ENCODE measurements at regions not wholly inside any gene's neighbourhood (a gene's known extent, or its start where the extent isn't known, plus 50 kb on each side); places are given as distances from the start of the nearest gene placed in this dataset.
"Not testable (repeated sequence)": the region's sequence is repeated elsewhere in the genome, so short reads cannot be mapped to it uniquely, and the experiment has no call there.

GRCh38 chr12:60616400-60616799 lies 1020.6 kb downstream of the SLC16A7 start:
- DNase-seq = peak in 1 of 10 donors; percentile 34
- intact Hi-C loops (cut with DNase I) = no loop called here

DNA sequence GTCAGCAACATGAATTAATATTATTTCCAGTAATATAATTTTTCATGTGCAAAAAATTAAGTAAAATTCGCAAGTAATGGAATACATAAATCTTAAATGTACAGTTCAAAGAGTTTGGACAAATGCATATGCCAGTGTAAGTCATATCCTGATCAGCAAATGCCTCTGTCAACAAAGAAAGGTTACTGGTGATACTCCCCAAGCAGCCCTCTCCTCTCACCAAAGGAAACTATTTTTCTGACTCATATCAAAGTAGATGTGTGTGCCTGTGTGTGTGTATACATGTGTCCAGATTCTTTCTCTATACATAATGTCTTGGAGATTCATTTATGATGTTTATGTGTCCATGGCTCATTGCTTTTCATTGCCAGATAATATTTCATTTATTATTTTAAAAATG lies 1035.0 kb downstream of the SLC16A7 start:
- intact Hi-C loops (cut with DNase I) = no loop called here
- DNase-seq = no peak

DNA sequence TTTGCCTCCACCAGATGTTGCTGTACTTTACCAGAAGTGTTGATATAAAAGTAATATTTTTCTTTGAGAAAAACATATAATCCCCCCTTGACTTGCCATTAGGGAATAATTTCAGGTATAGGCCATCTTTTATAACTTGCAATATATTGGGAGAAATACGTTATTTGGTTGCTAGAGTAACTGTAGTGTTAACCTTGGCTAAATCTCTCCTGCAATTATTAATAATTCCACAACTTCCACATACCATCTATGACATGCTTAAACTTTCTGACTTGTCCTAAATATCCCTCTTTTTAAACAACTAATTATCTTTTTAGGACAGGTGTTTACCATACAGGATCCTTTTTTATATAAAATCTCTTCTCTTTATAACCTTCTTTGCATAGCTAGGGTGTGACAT lies 1048.2 kb downstream of the SLC16A7 start:
- no peak for DNase-seq
- intact Hi-C loops (cut with DNase I) = no loop called here

GRCh38 chr12:60666895-60667294 lies 1071.1 kb downstream of the SLC16A7 start:
- peak in 1 of 10 donors; percentile 24 for DNase-seq

DNA sequence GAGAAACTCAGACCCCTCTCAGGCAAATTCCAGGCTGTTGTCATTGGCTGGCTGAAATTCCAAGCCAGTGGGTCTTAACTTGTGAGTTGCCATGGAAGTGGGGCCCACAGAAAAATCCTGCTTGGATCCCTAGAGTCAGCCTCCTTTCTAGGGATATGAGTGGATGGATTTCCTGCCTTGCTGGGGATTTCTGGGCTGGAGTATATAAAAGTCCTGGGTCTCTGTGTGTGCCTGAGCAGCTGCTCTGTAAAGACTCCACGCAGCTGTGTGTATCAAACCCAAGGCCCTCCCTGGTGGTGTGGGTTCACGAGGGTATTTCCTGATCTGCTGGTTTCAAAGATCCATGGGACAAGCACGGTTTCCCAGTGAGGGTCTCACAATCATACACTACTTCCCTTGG lies 1077.1 kb downstream of the SLC16A7 start:
- intact Hi-C loops (cut with DNase I) = no loop called here
- DNase-seq = no peak

More at GRCh38 chr12:60666895-60667294, 1071.1 kb downstream of the SLC16A7 start:
- intact Hi-C loops (cut with DNase I) = no loop called here

- no peak for DNase-seq
- intact Hi-C loops (cut with DNase I) = no loop called here
Observed at GRCh38 chr12:60684988-60685655, 1089.3 kb downstream of the SLC16A7 start.

DNA sequence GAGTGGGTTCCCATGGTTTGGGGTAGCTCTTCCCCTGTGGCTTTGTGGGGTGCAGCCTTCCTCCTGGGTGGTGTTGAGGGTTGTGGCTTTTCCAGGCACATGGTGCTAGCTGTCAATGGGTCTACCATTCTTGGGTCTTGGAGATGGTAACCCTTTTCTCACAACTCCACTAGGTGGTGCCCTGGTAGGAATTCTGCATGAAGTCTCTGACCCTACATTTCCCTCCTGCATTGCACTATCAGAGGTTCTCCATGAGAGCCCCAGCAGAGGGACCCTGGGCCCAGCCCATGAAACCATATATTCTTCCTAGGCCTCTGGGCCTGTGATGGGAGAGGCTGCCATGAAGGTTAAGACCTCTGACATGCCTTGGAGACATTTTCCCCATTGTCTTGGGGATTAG lies 1093.3 kb downstream of the SLC16A7 start:
- intact Hi-C loops (cut with DNase I) = no loop called here
- no peak for DNase-seq

GRCh38 chr12:60693019-60693626 lies 1097.3 kb downstream of the SLC16A7 start:
- intact Hi-C loops (cut with DNase I) = no loop called here
- no peak for DNase-seq

GRCh38 chr12:60704171-60704914 lies 1108.5 kb downstream of the SLC16A7 start:
- intact Hi-C loops (cut with DNase I) = no loop called here

GRCh38 chr12:60710246-60710645 lies 1114.4 kb downstream of the SLC16A7 start:
- intact Hi-C loops (cut with DNase I) = no loop called here
- no peak for DNase-seq

More at GRCh38 chr12:60704171-60704914, 1108.5 kb downstream of the SLC16A7 start:
- DNase-seq = no peak

DNA sequence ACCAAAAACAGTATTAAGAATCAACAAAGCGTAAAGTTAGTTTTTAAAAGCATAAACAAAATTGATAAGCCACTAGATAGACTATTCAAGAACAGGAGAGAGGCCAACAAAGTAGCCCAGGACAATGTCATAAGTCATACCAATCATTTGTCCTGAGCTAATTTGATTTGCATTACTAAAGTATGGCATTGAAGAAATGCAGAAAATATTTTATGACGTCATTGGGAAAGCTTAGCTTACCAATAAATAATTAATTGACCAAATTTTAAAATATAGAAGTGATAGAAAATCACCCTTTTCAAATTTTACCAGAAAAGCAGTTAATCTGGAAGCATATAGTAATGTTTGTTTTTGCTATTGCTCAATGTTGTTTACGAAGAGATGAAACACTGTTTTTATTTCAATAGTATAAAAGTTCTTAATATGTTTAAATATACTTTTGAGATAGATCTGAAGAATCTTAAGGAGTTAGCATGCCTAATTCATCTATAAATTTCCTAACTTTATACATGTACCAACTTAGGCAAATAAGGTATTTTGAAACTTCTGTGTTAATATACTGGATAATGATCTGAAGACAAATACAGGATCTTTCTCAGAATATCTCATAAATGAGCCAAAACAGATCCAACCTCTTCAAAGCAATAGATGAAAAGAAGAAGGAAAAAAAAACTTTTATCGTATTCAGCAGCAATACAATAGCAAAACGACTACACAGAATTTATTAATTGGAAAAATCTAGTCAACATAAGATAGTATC lies 1118.5 kb downstream of the SLC16A7 start:
- DNase-seq = no peak
- intact Hi-C loops (cut with DNase I) = no loop called here

DNA sequence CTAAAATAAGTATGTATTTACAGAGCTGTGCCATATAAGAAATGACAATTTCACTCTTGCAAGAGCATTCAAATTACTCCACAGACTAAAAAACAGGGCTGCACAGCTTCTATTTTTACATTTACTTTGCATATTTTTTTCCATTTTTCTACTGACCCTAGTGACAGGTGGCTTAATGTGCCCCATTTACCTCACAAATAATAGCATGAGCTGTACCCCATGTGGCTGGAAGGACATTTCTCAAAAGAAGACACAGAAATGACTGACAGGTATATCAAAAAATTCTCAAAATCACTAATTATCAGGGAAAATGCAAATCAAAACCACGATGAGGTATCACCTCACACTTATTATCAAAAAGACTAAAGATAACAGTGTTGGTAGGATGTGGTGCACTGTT lies 1128.6 kb downstream of the SLC16A7 start:
- intact Hi-C loops (cut with DNase I) = no loop called here

GRCh38 chr12:60724984-60725383 lies 1129.2 kb downstream of the SLC16A7 start:
- intact Hi-C loops (cut with DNase I) = no loop called here
- DNase-seq = no peak

More for the DNA sequence above, 1128.6 kb downstream of the SLC16A7 start:
- DNase-seq = no peak

DNA sequence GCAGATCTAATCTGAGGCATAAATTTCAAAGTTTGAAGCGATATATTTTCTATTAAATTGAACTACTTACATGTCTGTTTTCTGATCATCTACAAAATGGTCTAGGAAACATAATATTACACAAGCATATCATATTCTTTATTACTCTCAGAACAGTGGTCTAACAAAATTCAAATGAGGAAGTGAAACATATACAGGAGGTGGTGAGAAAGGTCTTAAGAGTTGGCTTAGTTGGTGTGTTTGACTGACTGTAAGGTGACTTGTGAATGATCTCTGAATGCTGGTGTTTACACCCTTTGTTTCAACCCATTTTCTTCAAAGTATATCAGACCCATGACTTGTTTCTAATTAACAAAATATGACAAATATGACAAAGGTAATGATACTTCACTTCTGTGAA lies 1156.8 kb downstream of the SLC16A7 start:
- DNase-seq = no peak
- intact Hi-C loops (cut with DNase I) = no loop called here

DNA sequence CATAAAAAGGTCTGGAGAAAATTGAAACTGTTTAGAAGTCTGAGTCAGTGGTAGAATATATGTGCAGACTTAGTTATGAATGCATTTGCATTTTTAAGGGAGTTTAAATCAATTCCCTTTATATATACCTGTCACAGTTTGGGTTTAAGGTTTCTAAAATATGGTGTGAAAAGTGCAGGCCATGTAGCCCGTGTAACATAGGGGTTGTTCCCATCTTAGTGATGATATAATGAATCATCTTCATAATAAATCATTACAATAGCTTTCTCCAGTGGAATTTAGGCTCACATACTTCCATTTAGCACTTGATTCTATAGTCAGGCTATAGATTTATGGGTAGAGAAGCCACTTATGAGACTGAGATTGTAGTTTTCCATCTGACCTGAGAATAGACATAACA lies 1162.4 kb downstream of the SLC16A7 start:
- intact Hi-C loops (cut with DNase I) = no loop called here
- DNase-seq = no peak

DNA sequence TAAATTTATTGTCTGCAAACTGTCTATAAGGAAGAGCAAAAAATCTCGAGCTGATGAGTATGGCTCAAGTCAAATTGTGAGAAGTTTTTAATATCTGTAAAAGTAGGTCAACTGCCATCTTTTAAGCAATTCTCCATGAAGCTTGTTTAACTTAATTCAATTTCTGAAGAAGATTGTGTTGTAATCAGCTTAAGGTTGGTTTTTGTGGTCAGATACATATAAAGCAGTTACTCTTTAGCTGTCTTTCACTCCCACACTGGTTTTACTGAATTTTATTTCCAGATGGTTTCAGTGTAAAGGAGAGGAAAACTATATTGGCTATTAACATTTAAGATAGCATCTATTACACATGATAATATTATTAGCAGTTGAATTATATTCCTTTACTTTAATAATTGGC lies 1165.1 kb downstream of the SLC16A7 start:
- no peak for DNase-seq
- intact Hi-C loops (cut with DNase I) = no loop called here

DNA sequence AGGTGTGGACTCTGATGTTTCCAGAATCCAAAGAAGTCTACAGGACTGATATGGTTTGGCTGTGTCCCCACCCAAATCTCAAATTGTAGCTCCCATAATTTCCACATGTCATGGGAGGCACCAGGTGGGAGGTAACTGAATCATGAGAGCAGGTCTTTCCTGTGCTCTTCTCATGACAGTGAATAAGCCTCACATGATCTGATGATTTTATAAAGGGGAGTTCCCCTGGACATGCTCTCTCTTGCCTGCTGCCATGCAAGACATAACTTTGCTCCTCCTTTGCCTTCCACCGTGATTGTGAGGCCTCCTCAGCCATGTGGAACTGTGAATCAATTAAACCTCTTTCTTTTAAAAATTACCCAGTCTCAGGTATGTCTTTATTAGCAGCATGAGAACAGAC lies 1205.3 kb downstream of the SLC16A7 start:
- intact Hi-C loops (cut with DNase I); DNase-seq: not testable (repeated sequence)

DNA sequence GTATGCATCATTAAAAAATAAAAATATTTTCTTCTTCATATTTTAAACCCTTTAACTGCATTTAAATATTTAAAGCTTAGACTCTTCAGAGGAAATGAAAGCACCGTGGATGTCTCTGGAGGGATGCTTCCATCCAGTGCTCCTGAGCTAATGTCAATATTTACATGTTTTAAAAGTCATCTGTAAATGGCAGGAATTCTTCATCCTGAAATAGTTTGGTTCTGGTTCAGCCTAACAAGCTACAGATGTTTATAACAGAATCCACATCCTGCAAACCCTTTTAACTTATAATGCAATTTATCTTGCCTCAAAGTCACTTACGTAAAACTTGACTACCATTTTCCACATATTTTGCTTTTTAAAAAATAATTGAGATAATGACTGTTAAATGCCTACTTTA lies 1207.3 kb downstream of the SLC16A7 start:
- no peak for DNase-seq
- intact Hi-C loops (cut with DNase I) = no loop called here

- intact Hi-C loops (cut with DNase I) = no loop called here
- DNase-seq = no peak
Observed at GRCh38 chr12:60805364-60805763, 1209.5 kb downstream of the SLC16A7 start.

DNA sequence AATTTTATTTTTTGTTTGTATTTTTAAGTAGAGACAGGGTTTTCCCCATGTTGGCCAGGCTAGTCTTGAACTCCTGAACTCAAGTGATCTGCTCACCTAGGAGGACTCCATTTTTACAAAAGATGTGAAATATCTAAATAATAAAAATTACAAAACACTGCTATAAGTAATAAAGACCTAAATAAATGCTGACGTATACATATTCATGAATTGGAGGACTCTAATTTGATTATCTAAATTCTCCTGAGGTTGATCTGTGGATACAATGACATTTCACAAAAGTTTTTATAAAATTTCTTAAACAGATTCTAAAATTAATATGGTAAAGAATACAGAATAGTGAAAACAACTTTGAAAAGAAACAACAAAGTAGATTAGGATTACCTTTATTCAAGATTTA lies 1224.0 kb downstream of the SLC16A7 start:
- intact Hi-C loops (cut with DNase I) = no loop called here
- DNase-seq = no peak

DNA sequence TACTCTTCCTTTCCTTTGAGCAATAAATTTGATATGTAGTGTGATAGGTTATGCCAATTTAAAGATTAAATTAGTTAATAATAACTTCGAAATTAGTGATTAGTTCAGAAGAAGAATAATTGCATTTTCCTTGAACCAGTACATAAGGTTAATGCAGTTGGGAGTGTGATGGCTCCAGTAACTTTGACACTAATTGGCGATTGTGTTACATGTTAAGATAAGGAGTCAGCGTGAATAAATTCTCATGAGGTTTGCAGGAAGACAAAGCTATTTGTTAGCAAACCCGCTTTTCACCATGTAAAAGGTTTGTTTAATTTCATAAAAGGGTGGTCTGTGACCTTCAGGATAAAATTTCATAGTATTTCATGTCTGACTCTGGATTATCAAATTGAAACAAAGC lies 1226.8 kb downstream of the SLC16A7 start:
- no peak for DNase-seq
- intact Hi-C loops (cut with DNase I) = no loop called here
